Activated CD8-positive, alpha-beta memory T cell treated with anti-CD3 and anti-CD28 coated beads, Interleukin-2, amount 10 ng/mL, durations not matched to agents 7 days and 5 days (primary cell): ENCODE measurements at regions not wholly inside any gene's neighbourhood (a gene's known extent, or its start where the extent isn't known, plus 50 kb on each side); places are given as distances from the start of the nearest gene placed in this dataset.
"Not testable (repeated sequence)": the region's sequence is repeated elsewhere in the genome, so short reads cannot be mapped to it uniquely, and the experiment has no call there.

ENCODE experiments used
- ATAC-seq: fragments of 150-1000 bp; cut with Tn5 transposase; one replicate; pipeline ENCODE4 v1.10.0; 2021; ENCODE audit warnings: moderate library complexity
- CTCF ChIA-PET: fragments of 350-600 bp; sonication (Branson Sonifier 250); formaldehyde crosslinking; loops from one replicate; lab custom pipeline; 2021; ENCODE audit warnings: antibody characterized with exemption; lab: Charles Lee
- DNase-seq: peaks from one replicate; pipeline ENCODE4 v3.0.0-alpha.2; 2020
- H3K27ac Mint-ChIP-seq: one replicate; pipeline ENCODE4 v1.8.0; 2021; ENCODE audit warnings: mild to moderate bottlenecking, mixed read lengths
- H3K27me3 Mint-ChIP-seq: one replicate; pipeline ENCODE4 v1.8.0; 2021; ENCODE audit warnings: mixed read lengths
- H3K36me3 Mint-ChIP-seq: one replicate; pipeline ENCODE4 v1.8.0; 2021; ENCODE audit warnings: mild to moderate bottlenecking, mixed read lengths
- H3K4me1 Mint-ChIP-seq: one replicate; pipeline ENCODE4 v1.8.0; 2021; ENCODE audit warnings: mixed read lengths
- H3K4me3 Mint-ChIP-seq: one replicate; pipeline ENCODE4 v1.8.0; 2021; ENCODE audit warnings: mild to moderate bottlenecking, moderate library complexity, mixed read lengths
- H3K9me3 Mint-ChIP-seq: one replicate; pipeline ENCODE4 v1.8.0; 2022; ENCODE audit warnings: low read depth, mixed read lengths

GRCh38 chr2:215556979-215557378 lies 121.1 kb upstream of the FN1 start:
- no peaks in the 10 kb centered on the region for H3K4me1 Mint-ChIP-seq
- DNase-seq (no peak), ATAC-seq (no peak)
- no peak overlapping the region for H3K4me3 Mint-ChIP-seq
- H3K27me3 Mint-ChIP-seq: peaks cover 4% of the 10 kb centered on the region
- no peak overlapping the region for H3K27ac Mint-ChIP-seq
- CTCF ChIA-PET: no interaction called here
- no peaks in the 10 kb centered on the region for H3K36me3 Mint-ChIP-seq
- H3K9me3 Mint-ChIP-seq: no peaks in the 10 kb centered on the region

- no peaks in the 10 kb centered on the region for H3K4me1 Mint-ChIP-seq
- CTCF ChIA-PET: no interaction called here
- no peaks in the 10 kb centered on the region for H3K36me3 Mint-ChIP-seq
- H3K27ac Mint-ChIP-seq: no peak overlapping the region
- ATAC-seq (no peak), DNase-seq (no peak)
- no peaks in the 10 kb centered on the region for H3K27me3 Mint-ChIP-seq
- no peaks in the 10 kb centered on the region for H3K9me3 Mint-ChIP-seq
- no peak overlapping the region for H3K4me3 Mint-ChIP-seq
Measured at GRCh38 chr2:215554689-215555498, 119.0 kb upstream of the FN1 start.

GRCh38 chr2:215553946-215554345 lies 118.1 kb upstream of the FN1 start:
- Mint-ChIP-seq H3K4me3 (no peak overlapping the region), H3K4me1 (no peaks in the 10 kb centered on the region), H3K9me3 (no peaks in the 10 kb centered on the region), H3K27ac (no peak overlapping the region), H3K27me3 (no peaks in the 10 kb centered on the region), H3K36me3 (no peaks in the 10 kb centered on the region)
- CTCF ChIA-PET: no interaction called here
- ATAC-seq (no peak), DNase-seq (no peak)

GRCh38 chr2:215552144-215552580 lies 116.3 kb upstream of the FN1 start:
- ATAC-seq (no peak), DNase-seq (no peak)
- H3K27me3 Mint-ChIP-seq: no peaks in the 10 kb centered on the region
- H3K4me1 Mint-ChIP-seq: no peaks in the 10 kb centered on the region
- no peaks in the 10 kb centered on the region for H3K36me3 Mint-ChIP-seq
- no peaks in the 10 kb centered on the region for H3K9me3 Mint-ChIP-seq
- CTCF ChIA-PET: no interaction called here
- no peak overlapping the region for H3K4me3 Mint-ChIP-seq
- H3K27ac Mint-ChIP-seq: no peak overlapping the region

GRCh38 chr2:215550331-215550730 lies 114.5 kb upstream of the FN1 start:
- Mint-ChIP-seq H3K4me3 (no peak overlapping the region), H3K9me3 (no peaks in the 10 kb centered on the region), H3K36me3 (no peaks in the 10 kb centered on the region), H3K4me1 (no peaks in the 10 kb centered on the region), H3K27ac (no peak overlapping the region), H3K27me3 (no peaks in the 10 kb centered on the region)
- ATAC-seq (no peak), DNase-seq (no peak)
- CTCF ChIA-PET: no interaction called here

- Mint-ChIP-seq H3K36me3 (no peaks in the 10 kb centered on the region), H3K27me3 (no peaks in the 10 kb centered on the region), H3K9me3 (no peaks in the 10 kb centered on the region), H3K27ac (no peak overlapping the region), H3K4me1 (no peaks in the 10 kb centered on the region), H3K4me3 (no peak overlapping the region)
- DNase-seq (no peak), ATAC-seq (no peak)
- CTCF ChIA-PET: no interaction called here
Measured at GRCh38 chr2:215548714-215549113, 112.8 kb upstream of the FN1 start.

- Mint-ChIP-seq H3K4me3 (no peak overlapping the region), H3K4me1 (no peaks in the 10 kb centered on the region), H3K27ac (no peak overlapping the region), H3K9me3 (no peaks in the 10 kb centered on the region), H3K27me3 (no peaks in the 10 kb centered on the region), H3K36me3 (no peaks in the 10 kb centered on the region)
- ATAC-seq: no peak
- no peak for DNase-seq
- CTCF ChIA-PET: no interaction called here
Measured at GRCh38 chr2:215542690-215543089, 106.8 kb upstream of the FN1 start.

- no peak for ATAC-seq
- no peaks in the 10 kb centered on the region for H3K4me1 Mint-ChIP-seq
- CTCF ChIA-PET: no interaction called here
- DNase-seq: no peak
- no peak overlapping the region for H3K4me3 Mint-ChIP-seq
- H3K9me3 Mint-ChIP-seq: no peaks in the 10 kb centered on the region
- H3K27me3 Mint-ChIP-seq: no peaks in the 10 kb centered on the region
- H3K27ac Mint-ChIP-seq: no peak overlapping the region
- H3K36me3 Mint-ChIP-seq: no peaks in the 10 kb centered on the region
Measured at GRCh38 chr2:215540658-215541057, 104.8 kb upstream of the FN1 start.

GRCh38 chr2:215537611-215538010 lies 101.7 kb upstream of the FN1 start:
- Mint-ChIP-seq H3K4me3 (no peak overlapping the region), H3K27me3 (no peaks in the 10 kb centered on the region), H3K9me3 (no peaks in the 10 kb centered on the region), H3K4me1 (no peaks in the 10 kb centered on the region), H3K36me3 (no peaks in the 10 kb centered on the region), H3K27ac (no peak overlapping the region)
- CTCF ChIA-PET: no interaction called here
- DNase-seq (no peak), ATAC-seq (no peak)

- DNase-seq: no peak
- no peak for ATAC-seq
- Mint-ChIP-seq H3K4me3 (no peak overlapping the region), H3K27me3 (no peaks in the 10 kb centered on the region), H3K4me1 (no peaks in the 10 kb centered on the region), H3K9me3 (no peaks in the 10 kb centered on the region), H3K36me3 (no peaks in the 10 kb centered on the region), H3K27ac (no peak overlapping the region)
- CTCF ChIA-PET: no interaction called here
Measured at GRCh38 chr2:215536510-215536909, 100.6 kb upstream of the FN1 start.

- no peaks in the 10 kb centered on the region for H3K9me3 Mint-ChIP-seq
- ATAC-seq (no peak), DNase-seq (no peak)
- H3K4me1 Mint-ChIP-seq: no peaks in the 10 kb centered on the region
- CTCF ChIA-PET: no interaction called here
- H3K27ac Mint-ChIP-seq: no peak overlapping the region
- H3K27me3 Mint-ChIP-seq: no peaks in the 10 kb centered on the region
- no peaks in the 10 kb centered on the region for H3K36me3 Mint-ChIP-seq
- no peak overlapping the region for H3K4me3 Mint-ChIP-seq
Measured at GRCh38 chr2:215535741-215536140, 99.9 kb upstream of the FN1 start.

GRCh38 chr2:215535125-215535668 lies 99.3 kb upstream of the FN1 start:
- no peaks in the 10 kb centered on the region for H3K27me3 Mint-ChIP-seq
- no peaks in the 10 kb centered on the region for H3K36me3 Mint-ChIP-seq
- CTCF ChIA-PET: no interaction called here
- H3K4me3 Mint-ChIP-seq: no peak overlapping the region
- no peaks in the 10 kb centered on the region for H3K9me3 Mint-ChIP-seq
- no peak for DNase-seq
- H3K27ac Mint-ChIP-seq: no peak overlapping the region
- ATAC-seq: no peak
- no peaks in the 10 kb centered on the region for H3K4me1 Mint-ChIP-seq

GRCh38 chr2:215533716-215534115 lies 97.8 kb upstream of the FN1 start:
- DNase-seq, H3K4me3 Mint-ChIP-seq, H3K36me3 Mint-ChIP-seq, H3K4me1 Mint-ChIP-seq, H3K9me3 Mint-ChIP-seq, CTCF ChIA-PET, H3K27me3 Mint-ChIP-seq, H3K27ac Mint-ChIP-seq, ATAC-seq: not testable (repeated sequence)

- Mint-ChIP-seq H3K4me1 (no peaks in the 10 kb centered on the region), H3K9me3 (no peaks in the 10 kb centered on the region), H3K27me3 (peaks cover 7% of the 10 kb centered on the region), H3K36me3 (no peaks in the 10 kb centered on the region), H3K4me3 (no peak overlapping the region), H3K27ac (no peak overlapping the region)
- CTCF ChIA-PET: no interaction called here
- DNase-seq (no peak), ATAC-seq (no peak)
Measured at GRCh38 chr2:215532844-215533243, 97.0 kb upstream of the FN1 start.
